CD4-positive, alpha-beta T cell treated with Interleukin-15 for 1 hour (primary cell): ENCODE measurements at regions not wholly inside any gene's neighbourhood (a gene's known extent, or its start where the extent isn't known, plus 50 kb on each side); places are given as distances from the start of the nearest gene placed in this dataset.
"Not testable (repeated sequence)": the region's sequence is repeated elsewhere in the genome, so short reads cannot be mapped to it uniquely, and the experiment has no call there.

Source experiments
- DNase-seq: peaks from one replicate; pipeline ENCODE4 v3.0.0-alpha.2; 2020

- no peak for DNase-seq
Observed at GRCh38 chr3:153864793-153865192, 256.4 kb upstream of the ARHGEF26 start.

GRCh38 chr3:153866901-153867300, 254.3 kb upstream of the ARHGEF26 start:
- DNase-seq: no peak

- not testable (repeated sequence) for DNase-seq
Observed at GRCh38 chr3:153874348-153874747, 246.8 kb upstream of the ARHGEF26 start.

GRCh38 chr3:153880493-153880892, 240.7 kb upstream of the ARHGEF26 start:
- DNase-seq: no peak

GRCh38 chr3:153881201-153881600, 240.0 kb upstream of the ARHGEF26 start:
- no peak for DNase-seq

GRCh38 chr3:153885359-153885758, 235.8 kb upstream of the ARHGEF26 start:
- no peak for DNase-seq

- DNase-seq: no peak
Observed at GRCh38 chr3:153889905-153890334, 231.3 kb upstream of the ARHGEF26 start.

- DNase-seq: no peak
Observed at GRCh38 chr3:153892126-153892525, 229.1 kb upstream of the ARHGEF26 start.

GRCh38 chr3:153894857-153895256, 226.3 kb upstream of the ARHGEF26 start:
- DNase-seq: no peak

GRCh38 chr3:153896197-153896596, 225.0 kb upstream of the ARHGEF26 start:
- no peak for DNase-seq

- no peak for DNase-seq
Observed at GRCh38 chr3:153897025-153897723, 224.0 kb upstream of the ARHGEF26 start.

GRCh38 chr3:153897842-153898241, 223.3 kb upstream of the ARHGEF26 start:
- DNase-seq: no peak

- no peak for DNase-seq
Observed at GRCh38 chr3:153901152-153901551, 220.0 kb upstream of the ARHGEF26 start.

- no peak for DNase-seq
Observed at GRCh38 chr3:153901991-153902390, 219.2 kb upstream of the ARHGEF26 start.

GRCh38 chr3:153903430-153903829, 217.8 kb upstream of the ARHGEF26 start:
- DNase-seq: no peak

GRCh38 chr3:153906366-153906765, 214.8 kb upstream of the ARHGEF26 start:
- no peak for DNase-seq

- no peak for DNase-seq
Observed at GRCh38 chr3:153910387-153910786, 210.8 kb upstream of the ARHGEF26 start.

GRCh38 chr3:153911116-153911515, 210.1 kb upstream of the ARHGEF26 start:
- no peak for DNase-seq

- DNase-seq: no peak
Observed at GRCh38 chr3:153919773-153920172, 201.4 kb upstream of the ARHGEF26 start.

GRCh38 chr3:153921826-153922225, 199.4 kb upstream of the ARHGEF26 start:
- DNase-seq: no peak

- DNase-seq: no peak
Observed at GRCh38 chr3:153925841-153926514, 195.2 kb upstream of the ARHGEF26 start.

GRCh38 chr3:153927107-153927506, 194.1 kb upstream of the ARHGEF26 start:
- DNase-seq: no peak

- no peak for DNase-seq
Observed at GRCh38 chr3:153928851-153929250, 192.3 kb upstream of the ARHGEF26 start.

GRCh38 chr3:153933481-153933880, 187.7 kb upstream of the ARHGEF26 start:
- DNase-seq: not testable (repeated sequence)

- no peak for DNase-seq
Observed at GRCh38 chr3:153944084-153944483, 177.1 kb upstream of the ARHGEF26 start.
